ENCODE measurements at regions not wholly inside any gene's neighbourhood (a gene's known extent, or its start where the extent isn't known, plus 50 kb on each side); places are given as distances from the start of the nearest gene placed in this dataset.

GRCh38 chr2:122019724-122020123 is 264.3 kb downstream of the TSN start:
- TF ChIP-seq EZH2 (IDR thresholded peaks at IDR 0.05; ENCODE audit: borderline replicate concordance, insufficient read depth, low read depth, low read length, poor library complexity, severe bottlenecking): no peak
- no peak for TF ChIP-seq CTCF (IDR thresholded peaks at IDR 0.05)
